AG08396 (cell line): ENCODE measurements at regions not wholly inside any gene's neighbourhood (a gene's known extent, or its start where the extent isn't known, plus 50 kb on each side); places are given as distances from the start of the nearest gene placed in this dataset.

Experiments used
- DNase-seq: peaks from one replicate; pipeline ENCODE4 v3.0.0; 2012; ENCODE audit warnings: low spot score, mixed read lengths

DNA sequence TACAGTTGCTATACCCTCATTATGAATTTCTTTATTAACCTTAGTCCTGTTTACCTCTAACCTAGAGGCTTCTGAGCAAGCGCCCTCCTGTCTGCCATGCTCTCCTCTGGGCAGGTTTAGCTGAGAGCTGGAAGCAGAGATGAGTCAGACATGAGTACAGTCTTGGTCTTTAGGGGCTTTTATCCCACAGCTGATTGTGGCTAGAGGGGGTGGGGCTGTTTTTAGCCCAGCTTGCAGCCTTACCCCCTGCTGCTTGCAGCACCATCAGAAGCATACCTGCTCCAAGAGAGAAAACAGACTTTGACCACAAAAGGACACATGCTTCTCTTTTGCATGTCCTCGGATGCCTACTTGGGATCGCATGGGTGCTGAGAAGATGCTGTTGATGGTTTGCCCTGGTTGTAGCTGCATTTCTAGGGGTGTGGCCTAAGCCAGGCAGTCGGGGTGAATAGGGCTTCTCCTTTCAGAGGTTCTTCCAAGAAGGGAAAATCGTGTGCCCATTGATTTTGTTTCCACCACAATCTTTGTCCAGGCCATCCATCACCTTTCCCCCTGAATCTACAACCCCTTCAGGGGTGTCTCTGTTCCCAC is 115.0 kb upstream of the LGALSL start:
- DNase-seq, result no peak

DNA sequence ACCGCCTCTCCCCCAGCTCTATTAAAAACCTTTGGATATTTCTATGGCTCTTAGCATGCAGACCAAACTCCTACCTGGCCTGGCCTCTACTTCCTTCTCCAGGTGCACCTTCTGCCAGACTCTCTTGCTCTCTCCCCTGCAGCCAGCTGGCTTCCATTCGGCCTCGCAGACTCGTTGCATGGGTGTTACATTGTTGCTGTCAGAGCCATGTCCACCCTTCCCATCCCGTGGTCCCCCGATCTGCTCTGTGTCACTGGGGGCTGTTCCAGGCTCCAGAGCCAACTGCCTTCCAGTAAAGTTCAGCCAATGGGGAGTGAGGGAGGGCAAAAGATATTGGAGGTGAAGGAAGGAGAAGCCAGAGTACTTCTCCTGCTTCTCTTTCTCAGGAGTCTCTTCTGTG is 112.5 kb upstream of the LGALSL start:
- DNase-seq, result no peak

DNA sequence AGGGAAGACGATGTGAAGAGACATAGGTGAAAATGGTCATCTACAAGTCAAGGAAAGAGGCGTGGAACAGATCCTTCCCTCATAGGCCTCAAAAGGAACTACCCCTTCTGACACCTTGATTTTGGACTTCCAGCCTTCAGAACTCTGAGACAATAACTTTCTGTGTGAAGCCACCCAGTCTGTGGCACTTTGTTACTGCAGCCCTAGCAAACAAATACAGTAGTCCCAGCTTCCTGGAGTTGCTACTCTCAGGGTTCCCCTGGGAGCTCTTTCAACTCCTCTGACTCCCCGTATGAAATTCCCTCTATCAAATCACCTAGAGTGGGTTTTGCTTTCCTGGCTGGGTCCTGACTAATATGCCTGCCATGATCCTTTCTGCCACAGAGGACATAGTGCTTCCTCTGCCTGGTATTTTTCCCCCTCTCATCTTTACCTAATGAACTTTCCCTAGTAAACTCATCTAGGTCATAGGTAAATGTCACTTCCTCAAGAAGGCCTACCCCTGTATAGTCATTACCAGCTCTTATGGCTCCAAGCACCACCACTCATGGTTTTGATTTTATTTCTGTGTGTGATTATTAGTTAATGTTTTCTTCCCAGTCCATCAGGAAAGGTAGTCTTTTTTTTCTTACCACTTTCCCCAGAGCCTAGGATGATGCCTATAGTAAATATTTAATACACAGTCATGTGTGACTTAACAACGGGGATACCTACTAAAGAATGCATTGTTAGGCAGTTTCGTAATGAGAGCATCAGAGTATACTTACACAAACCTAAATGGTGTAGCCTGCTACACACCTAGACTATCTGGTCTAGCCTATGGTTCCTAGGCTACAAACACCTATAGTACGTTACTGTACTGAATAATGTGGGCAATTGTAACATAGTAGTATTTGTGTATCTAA is 111.5 kb upstream of the LGALSL start:
- no peak for DNase-seq

DNA sequence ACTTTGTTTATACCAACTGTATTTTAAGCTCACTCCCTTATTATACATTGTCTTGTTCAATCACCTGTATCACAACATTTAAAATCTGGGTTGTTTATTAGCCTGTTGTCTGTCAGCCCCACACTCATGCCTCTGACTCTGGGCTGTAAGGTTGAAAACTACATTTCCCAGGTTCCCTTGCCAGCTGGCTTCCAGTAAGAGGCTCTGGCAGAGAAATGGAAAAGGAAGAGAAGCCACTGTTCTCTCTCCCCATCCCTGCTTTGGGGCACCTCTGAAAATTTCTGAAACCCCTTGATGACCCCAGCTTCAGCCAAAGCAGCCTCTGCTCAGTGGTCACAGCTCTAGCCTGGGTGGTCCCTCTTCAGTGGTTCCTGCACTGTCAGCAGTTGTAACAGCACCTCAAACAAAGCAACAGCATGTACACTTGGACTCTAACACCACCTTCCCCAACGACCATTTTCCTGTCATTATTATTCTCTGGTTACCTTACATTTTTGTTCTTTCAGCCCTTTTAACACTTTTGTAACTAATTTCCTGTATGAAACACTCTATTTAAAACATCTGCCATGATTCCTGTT is 108.9 kb upstream of the LGALSL start:
- no peak for DNase-seq

DNA sequence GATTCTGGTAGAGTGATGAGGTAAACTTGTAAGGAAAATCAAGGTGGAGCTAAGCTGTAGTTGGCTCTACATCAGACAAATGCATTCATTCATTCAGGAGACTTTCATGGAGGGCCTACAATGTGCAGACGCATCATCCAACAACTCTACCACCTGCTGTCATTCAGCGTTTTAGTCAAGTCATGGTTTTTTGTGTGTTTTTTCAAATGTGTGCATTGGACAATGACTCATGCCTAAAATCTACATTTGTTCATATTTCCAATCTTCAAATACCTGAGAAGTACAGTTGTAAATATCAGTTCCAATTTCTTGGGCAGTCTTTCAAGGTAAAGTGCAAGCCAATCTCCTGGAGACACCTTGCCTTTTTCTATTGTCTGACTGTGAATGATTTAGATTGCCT is 108.0 kb upstream of the LGALSL start:
- DNase-seq, result no peak

DNA sequence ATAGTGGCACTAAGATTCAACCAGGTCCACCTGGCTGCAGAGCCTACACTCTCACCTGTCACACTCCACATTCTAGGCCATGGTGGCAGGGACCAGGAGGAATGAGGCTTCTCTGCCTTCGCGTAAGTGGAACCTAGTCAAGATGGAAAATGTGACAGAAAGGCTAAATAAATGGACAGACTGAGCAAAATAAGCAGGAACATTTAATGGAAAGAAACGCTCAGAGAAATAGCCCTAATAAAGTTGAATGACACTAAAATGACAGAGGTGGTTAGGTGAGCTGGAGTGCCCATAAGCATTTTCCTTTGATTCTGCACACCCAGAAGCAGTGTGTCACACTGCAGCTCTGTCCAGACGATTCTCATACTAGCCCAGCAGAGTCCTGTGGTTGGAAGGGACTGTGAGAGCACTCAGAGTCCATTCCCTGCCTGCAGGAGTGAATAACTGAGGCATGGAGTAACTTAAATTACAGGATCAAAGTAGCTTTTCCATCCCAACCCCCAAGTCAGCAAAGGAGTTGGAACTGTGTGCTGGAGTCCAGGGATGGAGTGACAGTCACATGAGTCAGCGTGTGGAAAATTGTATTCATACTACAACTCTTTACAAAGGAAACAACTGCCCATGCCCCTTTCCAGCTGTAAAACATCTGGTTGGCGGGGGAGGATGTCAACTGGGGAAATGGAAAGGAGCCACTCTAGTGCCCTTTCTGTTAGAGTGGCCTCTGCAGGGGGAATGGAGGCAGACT is 105.4 kb upstream of the LGALSL start:
- peak; percentile 13 for DNase-seq

GRCh38 chr2:64349131-64349530 is 104.8 kb upstream of the LGALSL start:
- no peak for DNase-seq

GRCh38 chr2:64350996-64351395 is 103.0 kb upstream of the LGALSL start:
- DNase-seq, result no peak

- no peak for DNase-seq
Observed at GRCh38 chr2:64352292-64352691, 101.7 kb upstream of the LGALSL start.

DNA sequence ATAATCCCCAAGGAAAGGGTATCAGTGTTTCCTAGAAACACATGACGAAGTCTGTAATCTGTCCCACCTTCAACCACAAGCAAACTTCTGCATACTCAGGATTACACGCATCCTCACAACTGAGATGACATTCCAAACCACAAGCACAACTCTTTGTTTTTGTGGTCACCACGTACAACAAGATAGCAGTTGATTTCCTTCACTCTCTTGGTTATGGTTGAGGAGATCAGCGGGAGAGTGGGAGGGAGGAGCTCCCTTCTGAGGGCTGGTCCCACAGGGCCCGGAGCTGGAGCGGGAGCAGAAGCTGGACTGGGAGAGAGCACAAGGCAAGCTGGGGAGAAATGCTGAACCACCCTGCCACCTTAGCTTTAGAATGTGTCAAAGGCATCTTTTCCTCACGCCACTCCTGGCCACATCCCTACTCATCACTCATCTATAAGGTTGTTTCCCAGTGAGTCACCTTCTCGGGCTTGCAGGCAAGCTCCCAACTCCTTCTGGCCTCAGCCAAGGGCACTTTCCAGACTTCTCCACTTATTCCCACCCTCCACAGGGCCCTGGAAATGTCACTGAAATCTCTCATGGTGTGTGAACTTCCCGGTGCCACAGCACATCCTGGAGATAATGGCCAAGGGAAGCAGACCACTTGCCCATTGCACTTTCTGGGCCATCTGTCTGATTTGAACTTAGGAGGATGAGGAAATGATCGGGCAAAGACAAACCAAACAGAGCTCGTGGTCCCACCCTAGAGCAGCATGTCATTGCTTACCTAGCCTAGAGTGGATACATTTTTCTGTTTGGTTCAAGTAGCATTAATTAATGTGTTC is 98.9 kb upstream of the LGALSL start:
- DNase-seq, result peak; percentile 32

DNA sequence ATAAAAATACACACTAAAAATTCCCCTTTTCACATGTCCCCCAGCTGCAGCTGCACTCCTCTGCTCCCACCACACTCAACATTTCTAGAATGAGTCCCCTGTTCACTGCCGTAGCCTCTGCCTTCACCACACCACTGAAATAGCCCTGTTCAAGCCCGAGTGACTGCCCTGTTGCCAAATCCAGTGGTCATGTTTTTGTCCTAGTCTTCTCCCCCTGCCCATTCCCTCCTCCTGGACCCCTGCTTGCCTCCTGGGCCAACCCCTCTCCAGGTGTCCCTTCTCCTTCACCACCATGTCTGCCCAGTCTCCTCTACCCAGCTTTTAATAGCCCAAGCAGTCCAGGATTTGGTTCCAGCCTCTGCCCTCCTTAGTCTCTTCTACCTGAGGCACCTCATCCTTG is 97.1 kb upstream of the LGALSL start:
- DNase-seq, result no peak

GRCh38 chr2:64359171-64359891 is 94.6 kb upstream of the LGALSL start:
- no peak for DNase-seq

DNA sequence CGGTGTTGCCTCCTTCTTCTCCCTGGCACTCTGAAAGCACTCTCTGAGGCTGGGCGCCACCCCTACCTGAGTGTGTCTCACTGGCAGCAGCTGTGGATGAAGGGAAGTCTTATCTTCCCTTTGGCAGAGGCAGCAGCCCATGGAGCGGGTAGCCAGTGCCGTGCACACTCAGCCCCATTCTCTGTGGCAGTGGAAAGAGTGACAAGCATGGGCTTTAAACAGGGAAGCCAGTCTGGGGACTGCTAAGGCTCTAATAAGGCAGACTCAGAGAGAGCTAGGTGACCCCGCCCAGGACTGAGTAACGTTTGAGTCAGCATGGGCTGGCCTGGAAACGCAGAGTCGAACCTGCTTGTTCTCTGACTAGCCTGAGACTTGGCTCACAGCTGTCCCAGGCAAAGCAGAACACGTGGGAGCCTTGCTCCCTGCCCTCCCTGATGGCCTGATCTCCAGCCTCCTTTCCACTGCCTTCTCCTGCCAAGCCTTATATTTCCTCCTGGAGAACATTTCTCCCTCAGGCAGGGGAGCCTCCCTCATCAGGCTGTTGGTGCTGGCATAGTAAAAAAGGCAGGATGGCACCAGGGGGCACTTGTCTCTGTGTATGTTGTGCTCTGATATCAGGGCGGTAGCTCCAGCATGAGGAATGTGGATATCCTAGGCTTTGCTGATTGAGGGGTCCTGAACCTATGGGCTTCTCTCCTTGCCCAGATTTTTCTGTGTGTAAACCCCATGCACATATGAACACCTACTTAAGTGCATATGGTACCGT is 93.9 kb upstream of the LGALSL start:
- DNase-seq, result peak; percentile 86

GRCh38 chr2:64361151-64361938 is 92.6 kb upstream of the LGALSL start:
- DNase-seq, result no peak

- DNase-seq, result no peak
Observed at GRCh38 chr2:64362562-64363026, 91.4 kb upstream of the LGALSL start.

GRCh38 chr2:64363140-64363539 is 90.8 kb upstream of the LGALSL start:
- DNase-seq, result no peak

DNA sequence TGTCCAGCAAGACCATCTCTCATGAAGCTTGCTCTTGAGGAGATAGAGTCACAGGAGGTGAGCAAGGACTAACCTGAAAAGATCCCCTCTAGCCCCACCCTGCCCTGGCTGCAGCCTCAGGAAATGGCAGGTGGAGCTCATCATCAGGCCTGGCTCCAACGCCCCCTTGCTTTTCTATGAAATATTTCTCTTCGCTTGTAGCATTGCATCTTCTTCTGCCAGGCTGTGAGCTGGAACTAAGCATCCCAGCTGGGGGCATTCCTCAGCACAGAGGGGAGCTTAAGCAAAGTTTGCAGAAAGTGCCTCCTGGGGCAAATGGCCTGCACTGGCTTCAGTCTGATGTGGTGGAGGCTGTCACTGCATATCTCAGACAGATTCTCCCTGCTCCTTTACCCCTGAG is 90.1 kb upstream of the LGALSL start:
- no peak for DNase-seq

DNA sequence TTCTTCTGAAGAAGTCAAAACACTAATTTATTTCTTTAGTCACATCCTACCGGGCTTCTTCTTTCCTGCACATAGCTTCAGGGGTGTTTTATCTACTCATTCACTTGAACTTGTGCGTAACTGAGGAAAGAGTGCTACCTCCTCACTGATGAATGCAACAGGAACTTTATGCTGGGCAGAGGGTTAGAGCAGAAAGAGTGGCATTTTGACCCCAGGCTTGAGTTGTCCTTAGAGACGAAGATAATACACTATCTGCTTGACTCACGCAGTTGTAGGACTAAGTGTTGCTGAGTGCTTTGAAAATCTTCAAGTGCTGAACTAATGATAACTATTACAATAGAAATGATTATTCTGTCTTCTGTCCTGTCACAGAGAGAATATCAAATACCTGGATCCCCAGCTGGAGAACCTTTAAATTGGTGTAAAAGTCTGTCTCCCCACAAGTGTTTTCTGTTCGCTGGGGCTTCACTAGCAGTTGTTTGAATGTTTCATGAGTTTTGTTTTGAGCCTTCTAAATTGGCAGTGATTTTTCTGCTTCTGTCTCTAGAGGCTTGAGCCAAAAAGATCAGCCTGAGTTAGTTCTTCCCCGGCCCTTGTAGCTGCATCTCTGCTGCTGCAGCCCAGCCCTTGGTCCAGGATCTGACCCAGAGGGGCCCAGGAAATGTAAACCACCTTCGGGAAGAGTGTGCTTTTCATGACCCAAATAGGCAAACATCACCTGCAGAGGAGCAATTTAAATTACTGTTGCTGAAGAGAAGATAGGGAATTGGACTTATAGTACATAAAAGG is 86.3 kb upstream of the LGALSL start:
- no peak for DNase-seq

- no peak for DNase-seq
Observed at GRCh38 chr2:64369706-64370105, 84.3 kb upstream of the LGALSL start.
